VCaP (cell line): ENCODE measurements at regions not wholly inside any gene's neighbourhood (a gene's known extent, or its start where the extent isn't known, plus 50 kb on each side); places are given as distances from the start of the nearest gene placed in this dataset.
"Not testable (repeated sequence)": the region's sequence is repeated elsewhere in the genome, so short reads cannot be mapped to it uniquely, and the experiment has no call there.

Source experiments
- H3K27ac ChIP-seq: fragments of 450-650 bp; 2 replicates; pipeline ENCODE4 v1.5.1; 2017
- CTCF ChIP-seq: fragments of 450-650 bp; conservative IDR thresholded peaks from 2 replicates; pipeline ENCODE4 v1.5.1; 2017; ENCODE audit warnings: mild to moderate bottlenecking, moderate library complexity

- H3K27ac ChIP-seq: not testable (repeated sequence)
These were observed 116.1 kb upstream of the GJE1 start for GRCh38 chr6:142016666-142017065.

DNA sequence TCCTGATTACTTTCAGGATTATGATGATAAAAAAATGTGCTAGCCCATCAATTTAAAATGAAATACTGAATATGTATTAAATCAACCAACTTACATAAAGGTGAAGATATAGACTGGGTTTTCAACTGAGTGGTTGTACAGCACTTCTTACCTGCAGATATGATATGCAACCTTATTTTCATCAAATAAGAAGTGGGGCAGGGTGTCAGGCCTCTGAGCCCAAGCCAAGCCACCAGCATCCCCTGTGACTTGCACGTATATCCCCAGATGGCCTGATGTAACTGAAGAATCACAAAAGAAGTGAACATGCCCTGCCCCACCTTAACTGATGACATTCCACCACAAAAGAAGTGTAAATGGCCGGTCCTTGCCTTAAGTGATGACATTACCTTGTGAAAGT, 117.3 kb upstream of the GJE1 start:
- not testable (repeated sequence) for H3K27ac ChIP-seq

DNA sequence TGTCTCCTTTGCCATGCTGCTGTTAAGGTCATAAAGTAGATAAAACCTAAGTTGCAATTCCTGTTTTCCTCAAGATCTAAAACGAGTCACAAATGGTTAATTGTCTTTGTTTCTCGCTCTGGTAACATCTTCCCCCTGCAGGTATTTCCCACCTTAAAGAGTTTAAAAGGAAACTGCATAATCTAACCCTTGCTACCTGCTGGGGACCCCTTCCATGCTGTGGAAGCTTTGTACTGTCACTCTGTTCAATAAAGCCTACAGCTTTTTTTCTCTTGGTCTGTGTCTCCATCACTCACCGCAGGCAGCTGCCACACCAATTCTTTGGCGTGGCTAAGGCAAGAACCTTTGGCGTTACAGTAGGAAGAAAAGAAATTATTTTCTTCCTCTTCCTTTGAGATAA, 117.7 kb upstream of the GJE1 start:
- no peak for TF ChIP-seq CTCF
- H3K27ac ChIP-seq: no peak overlapping the region

DNA sequence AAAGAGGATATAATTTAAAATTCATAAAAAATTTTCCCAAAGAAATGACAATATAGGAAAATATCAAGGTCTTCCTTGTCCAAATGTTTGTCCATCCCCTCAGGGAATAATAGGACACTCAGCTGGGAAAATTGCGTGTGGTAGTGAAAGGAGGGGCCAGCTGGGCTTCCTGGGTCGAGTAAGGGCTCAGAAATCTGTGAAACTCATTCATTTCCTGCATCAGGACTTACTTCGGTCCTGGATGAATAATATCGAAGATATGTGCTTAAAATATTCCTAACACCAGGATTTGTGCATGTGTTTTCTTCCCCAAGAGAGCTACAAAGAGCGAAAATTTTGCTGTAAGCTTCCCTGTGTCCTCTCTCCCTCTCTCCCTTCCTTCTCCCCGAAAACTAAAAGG, 118.2 kb upstream of the GJE1 start:
- no peak for TF ChIP-seq CTCF

GRCh38 chr6:142013875-142014495, 118.7 kb upstream of the GJE1 start:
- no peak for TF ChIP-seq CTCF
- no peak overlapping the region for H3K27ac ChIP-seq

More for the DNA sequence above, 118.2 kb upstream of the GJE1 start:
- no peak overlapping the region for H3K27ac ChIP-seq

DNA sequence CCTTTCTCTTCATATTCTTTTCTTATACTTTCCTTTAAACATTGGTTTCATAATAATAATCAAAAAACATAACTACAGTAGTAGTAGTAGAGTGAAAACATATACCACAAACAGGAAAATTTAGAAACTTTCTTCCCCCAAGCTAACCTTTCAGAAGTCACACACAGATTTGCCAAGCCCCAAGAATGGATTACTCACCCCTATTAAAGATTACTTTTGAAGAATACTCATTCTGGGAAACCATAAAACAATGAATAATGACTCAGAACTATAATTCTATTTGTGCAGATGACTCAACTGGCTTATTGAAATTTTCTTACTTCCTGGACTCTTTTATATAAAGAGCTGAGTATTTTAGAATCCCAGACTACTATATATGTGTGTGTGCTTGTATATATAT, 119.4 kb upstream of the GJE1 start:
- TF ChIP-seq CTCF: no peak
- no peak overlapping the region for H3K27ac ChIP-seq

DNA sequence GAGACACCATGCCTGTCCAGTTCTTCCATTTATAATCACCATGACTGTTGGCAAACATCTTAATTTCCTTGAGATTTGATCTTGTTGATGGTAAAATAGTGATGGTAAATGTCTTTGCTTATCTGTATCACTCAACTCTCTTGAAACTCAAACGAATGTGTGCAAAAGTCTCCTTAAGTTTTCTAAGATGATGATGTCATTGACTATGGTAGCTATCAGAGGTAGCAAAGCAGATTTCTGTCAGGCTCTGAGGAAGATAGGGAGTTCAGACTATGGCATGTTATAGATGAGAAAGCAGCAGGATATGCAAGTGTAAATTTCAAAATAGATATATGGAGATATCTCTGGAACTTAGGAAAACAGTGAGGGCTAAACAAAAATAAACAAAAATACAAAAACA, 121.0 kb upstream of the GJE1 start:
- no peak for TF ChIP-seq CTCF
- H3K27ac ChIP-seq: no peak overlapping the region

DNA sequence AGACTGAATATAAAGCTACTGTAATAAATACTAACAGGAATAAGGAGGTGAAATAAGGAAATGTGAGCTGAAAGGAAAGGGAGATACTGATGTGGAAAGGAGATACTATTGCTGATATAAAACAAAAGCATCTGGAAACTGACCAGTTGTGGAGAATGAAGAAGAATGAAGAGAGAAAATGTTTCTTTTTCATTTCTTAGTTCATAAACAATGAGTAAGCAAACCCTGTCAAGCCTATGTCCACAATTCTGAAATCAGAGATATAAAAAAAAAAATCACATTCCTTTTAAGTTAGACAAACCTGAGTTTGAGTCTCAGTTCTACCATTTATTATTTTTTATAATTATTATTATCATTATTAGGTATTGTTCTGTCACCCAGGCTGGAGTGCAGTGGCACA, 121.6 kb upstream of the GJE1 start:
- no peak for TF ChIP-seq CTCF
- H3K27ac ChIP-seq: no peak overlapping the region

DNA sequence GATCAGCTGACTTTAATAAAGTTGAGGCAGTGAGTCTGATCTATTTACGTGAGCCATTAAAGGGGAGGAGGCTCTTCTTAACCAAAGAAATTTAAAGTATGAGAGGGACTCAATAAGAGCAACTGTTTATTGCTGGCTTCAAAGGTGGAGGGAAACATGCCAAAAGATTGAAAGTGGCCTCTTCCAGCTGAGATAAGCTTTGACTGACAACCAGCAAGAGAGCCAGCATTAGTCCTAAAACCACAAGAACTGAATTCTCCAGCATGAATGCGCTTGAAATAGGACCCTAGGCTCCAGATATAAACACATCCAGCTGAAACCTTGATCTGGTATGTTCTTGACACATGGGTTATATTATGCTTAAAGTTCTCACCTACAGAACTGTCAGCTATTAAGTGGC, 123.1 kb upstream of the GJE1 start:
- no peak for TF ChIP-seq CTCF
- no peak overlapping the region for H3K27ac ChIP-seq
